ENCODE measurements at regions not wholly inside any gene's neighbourhood (a gene's known extent, or its start where the extent isn't known, plus 50 kb on each side); places are given as distances from the start of the nearest gene placed in this dataset.

DNA sequence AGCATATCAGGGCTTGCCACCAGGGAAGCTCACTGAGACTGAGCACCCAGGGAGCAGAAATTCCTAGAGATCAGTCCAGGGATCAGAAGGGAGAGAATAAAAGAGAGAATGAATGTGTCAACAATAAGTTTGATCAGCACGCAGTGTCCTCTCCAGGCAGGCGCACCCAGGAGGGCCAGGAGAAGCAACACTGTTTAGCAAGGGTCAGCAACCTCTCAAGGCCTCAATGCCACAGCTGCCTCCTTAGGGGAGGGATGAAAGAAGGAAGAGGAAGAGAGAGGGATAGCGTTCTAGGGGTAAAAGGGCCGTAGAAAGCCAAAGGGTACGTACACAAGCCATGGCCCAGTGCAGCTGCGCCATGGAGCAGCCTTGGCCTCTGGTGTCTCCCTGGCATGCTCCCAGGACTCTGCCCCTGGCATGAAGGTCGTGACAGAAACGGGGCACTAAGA lies 399.8 kb downstream of the SHQ1 start:
- DNase-seq: no peak

DNA sequence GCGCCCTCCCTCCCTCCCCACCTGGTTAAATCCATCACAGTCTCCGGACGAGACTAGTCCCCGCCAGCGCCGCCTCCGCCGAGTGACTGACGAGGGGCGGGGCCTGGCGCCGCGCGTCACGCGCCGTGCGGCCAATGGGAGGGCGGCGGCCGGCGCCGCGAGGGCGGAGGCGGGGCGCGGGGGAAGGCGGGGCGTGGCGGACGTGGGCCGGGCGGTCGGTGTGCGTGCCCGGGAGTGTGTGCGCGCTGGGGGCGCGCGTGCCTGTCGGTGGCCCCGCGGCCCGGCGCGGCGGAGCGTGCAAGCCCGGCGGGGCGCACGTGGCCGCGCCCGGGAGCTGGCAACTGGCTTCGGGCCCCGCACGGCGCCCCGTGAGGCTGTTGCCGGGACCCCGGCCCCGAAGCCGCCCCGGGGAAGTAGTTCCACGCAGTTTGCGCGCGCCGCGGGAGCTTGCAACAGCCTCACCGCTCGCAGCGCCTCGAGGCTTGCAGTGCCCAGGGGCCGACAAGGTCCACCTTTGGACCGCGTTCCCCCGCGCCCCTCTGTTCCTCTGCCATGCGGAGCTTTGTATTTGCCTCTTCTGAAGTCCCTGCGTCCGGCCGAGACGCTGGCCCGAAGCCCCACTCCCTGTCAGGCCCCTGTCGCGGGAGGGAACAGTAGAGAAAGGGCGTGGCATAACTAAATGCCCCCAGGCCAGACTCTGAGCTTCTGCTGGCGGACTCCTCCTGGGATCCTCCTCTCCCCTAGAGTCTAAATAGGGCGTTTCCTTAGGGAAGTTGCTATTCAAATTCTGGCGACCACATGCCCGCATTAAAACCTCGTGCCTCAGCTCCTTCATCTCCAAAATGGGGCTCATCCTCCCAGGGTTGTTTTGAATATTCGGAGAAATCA lies 400.9 kb downstream of the SHQ1 start:
- DNase-seq: peak; percentile 70 to 84

DNA sequence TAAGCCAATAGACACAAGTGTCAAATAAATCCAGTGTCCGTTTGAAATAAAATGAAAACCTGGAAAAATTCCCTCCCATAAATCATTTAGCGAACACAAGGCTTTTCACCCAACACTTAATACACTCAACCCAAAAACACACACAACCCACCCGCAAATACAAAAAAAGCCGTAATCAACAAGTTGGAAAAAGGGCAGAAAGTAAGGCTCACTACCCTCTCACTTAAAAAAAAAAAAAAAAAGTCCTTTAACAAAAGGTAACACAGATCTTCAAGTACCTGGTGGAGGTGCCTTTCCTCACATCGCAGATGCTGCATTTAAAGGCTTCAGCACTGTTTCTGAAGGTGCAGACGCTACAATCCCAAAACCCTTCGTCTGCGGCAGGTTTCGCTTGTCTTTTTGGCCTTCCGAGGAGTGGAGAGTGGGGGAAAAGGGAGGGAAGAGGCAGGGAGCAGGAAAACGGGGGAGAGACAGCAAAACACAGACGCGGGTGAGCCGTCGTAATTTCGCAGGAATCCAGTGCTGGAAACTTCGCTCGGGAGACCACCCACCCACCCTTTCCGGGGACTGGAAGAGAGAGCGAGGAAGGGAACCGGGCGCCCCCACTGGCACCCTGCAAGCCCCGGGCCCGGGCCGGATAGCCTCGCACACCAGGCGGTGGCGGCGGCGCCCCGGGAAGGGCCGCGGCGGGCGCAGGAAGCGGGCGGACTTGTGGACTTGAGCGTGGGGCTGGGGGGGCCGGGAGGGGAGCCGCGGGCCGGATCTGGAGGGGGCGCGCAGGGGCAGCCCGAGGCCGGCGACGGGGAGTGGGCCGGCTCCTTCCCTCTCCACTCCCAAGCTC lies 401.8 kb downstream of the SHQ1 start, which contains the start of gene RYBP:
Gene RYBP, minus strand, starts transcription at position 404 of the 841 bp plus-strand sequence.
- no peak for DNase-seq

DNA sequence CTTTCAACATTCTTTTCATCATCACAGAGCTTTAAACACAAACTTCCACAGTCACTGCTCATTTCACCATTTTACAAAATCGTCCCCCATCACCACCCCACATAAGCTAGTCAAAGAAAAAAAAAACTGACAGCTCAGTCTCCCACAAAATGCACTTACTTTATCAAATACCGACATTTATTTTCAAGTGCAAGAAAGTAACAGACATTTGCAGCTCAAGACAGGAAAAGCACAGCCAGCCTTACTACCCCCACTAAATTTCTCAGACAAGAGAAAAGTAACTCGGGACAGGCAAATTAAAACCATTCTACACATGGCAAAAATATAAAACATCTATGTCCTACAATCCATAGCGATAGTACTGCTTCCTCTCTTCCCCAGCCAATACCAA lies 402.4 kb downstream of the SHQ1 start:
- no peak for DNase-seq

DNA sequence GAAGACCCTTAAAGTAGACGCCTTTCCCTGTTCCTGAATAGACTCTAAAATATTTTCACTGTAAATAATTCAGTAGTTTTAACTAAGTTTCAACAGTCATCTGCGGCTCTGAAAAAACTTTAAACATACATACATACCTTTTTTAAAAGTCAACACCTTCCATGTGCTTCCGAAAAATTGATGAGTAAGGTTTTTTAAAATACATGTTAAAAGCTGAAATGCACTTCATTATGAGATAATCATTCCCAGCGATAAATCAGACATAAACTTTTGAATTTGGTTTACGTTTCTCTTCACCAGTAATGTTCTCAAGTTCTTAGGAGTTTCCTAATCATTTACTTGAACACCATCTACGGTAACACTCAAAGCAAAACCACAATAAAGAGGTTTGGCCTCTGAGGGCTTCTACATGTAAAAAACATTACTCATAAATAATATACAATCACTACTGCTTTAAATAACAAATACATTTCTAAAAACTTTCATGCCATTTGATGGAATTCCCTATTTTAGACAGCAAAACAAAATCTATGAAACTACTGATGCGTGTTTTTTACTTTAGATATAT lies 403.5 kb downstream of the SHQ1 start:
- no peak for DNase-seq

DNA sequence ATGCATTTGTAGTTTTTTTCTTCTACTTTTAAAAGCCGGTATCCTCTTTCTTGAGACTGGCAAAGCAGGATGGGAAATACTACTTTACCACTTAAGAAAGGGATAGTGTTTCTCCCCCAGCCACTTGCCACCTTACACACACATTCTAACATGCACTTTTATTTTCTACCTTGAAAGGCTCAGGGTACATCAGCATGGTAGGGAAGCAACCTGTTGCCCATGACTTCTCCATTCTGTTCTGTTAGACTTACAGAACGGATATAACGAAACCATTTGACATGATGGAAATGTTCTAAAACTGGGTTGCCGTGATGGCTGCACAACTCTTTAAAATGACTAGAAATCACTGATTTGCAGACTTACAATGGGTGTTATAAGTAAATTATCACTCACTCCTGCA lies 405.5 kb downstream of the SHQ1 start:
- no peak for DNase-seq

DNA sequence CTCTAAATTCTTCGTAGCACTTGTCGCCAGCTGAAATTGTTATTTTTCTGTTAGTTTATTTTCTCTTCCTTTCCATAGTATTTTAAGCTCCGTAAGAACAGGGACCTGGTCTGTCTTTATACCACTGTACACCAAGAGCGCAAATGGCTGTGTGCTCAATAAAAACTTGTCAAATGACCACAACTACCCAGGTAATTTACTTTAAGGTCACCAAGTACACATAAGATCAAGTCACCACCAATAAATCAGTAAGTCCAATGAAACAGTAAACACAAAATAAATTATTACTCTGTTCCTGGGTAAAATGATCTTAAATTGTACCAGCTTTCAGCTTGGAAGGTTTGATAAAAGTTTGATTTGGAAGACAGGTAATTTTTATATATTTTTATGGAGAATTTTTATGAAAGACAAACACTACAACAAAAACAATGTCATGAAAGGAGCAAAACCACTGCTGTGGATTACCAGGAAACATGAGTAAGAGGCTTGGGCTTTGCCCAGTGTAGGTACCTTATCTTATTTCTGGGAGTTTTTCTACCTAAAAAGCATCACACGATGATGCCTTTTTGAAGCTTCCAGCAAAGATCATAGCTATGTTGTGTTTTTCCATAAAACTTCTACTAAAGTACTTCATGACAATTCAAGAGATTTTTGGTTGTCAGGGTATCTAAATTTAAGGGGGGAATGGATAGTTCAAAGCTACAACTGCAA lies 406.8 kb downstream of the SHQ1 start:
- DNase-seq: no peak

DNA sequence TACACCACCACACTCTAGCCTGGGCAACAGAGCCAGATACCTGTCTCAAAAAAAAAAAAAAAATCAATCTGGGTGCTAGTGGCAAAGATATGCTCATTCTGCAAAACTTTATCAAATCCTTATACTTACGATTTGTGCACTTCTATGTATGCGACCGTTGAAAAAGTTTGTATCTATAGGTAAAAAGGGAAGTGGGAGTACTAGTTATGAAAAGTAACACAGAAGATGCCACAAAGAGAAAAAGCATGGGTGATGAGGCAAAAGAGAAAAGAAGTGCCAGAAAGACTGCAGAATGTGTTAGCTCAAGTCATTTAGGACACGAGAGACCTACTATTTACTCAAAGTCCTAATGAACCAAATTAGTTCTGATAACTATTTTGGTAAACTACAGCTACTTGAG lies 407.8 kb downstream of the SHQ1 start:
- DNase-seq: no peak

DNA sequence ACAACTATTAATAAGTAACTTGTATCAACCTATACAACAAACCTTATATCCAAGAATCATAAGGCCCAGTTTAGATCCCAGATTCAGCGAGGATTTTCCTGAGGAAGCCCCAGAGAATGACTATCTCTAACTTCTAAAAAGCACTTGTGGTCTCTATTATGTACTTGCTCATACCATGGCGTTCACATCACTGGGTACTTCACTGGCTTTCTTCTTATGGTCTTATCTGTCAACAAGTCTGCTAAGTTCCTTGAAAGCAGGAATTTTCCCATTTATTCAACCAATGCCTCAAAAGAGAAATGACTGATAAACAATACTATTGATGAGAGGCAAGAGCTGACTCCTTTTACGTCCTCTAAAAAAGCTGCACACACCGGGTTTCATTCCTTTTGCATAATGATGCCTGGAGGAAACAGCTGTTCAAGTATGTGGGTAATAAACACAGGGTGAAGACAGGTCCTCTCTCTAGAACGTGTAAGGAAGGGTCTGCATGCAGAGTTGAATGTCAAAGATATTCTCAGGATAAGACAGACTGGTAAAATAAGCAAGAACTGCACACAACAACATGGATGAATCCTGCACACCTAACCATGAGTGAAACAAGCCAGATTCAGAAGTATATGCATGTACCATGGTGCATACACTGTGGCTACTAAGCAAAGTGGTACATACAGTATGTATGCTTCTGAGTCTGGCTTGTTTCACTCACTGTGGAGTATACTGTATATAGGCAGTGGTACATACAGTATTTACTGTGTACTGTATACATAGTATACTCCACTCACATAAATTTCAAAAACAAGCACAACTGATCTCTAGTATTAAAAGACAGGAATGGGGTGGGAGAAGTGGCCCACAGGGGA lies 408.7 kb downstream of the SHQ1 start:
- DNase-seq: no peak

DNA sequence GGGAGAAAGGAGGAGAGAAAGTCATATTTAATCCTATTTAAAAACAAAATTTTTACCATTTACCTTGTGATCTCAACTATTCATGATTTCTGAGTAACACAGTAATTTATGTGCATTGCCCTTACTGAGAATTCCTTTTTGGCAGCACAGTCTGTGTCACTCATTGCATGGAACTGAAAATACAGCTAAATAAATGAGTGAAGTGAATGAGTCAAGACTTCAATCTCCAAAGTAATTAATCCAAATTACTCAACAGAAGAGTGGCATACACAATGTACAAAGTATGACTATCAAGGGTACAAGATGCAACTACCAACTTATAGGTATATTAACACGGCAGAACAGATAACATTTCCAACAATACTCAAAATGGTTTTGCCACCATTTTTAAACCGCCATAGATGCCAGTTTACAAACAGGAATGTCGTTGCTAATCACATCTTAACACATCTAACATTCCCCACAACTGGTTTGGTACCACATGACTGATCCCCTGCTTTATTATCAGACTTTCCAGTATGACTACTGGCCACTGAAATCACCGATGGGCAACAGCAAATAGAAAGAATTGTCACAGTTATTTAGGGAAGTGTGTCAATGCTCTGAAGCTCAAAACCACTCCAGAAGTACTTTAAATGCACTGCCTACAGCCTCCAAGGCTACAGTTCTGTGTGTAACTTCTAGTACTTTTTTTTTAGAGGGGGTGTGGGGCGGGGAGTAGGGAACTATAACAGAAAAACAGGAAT lies 410.4 kb downstream of the SHQ1 start:
- no peak for DNase-seq

DNA sequence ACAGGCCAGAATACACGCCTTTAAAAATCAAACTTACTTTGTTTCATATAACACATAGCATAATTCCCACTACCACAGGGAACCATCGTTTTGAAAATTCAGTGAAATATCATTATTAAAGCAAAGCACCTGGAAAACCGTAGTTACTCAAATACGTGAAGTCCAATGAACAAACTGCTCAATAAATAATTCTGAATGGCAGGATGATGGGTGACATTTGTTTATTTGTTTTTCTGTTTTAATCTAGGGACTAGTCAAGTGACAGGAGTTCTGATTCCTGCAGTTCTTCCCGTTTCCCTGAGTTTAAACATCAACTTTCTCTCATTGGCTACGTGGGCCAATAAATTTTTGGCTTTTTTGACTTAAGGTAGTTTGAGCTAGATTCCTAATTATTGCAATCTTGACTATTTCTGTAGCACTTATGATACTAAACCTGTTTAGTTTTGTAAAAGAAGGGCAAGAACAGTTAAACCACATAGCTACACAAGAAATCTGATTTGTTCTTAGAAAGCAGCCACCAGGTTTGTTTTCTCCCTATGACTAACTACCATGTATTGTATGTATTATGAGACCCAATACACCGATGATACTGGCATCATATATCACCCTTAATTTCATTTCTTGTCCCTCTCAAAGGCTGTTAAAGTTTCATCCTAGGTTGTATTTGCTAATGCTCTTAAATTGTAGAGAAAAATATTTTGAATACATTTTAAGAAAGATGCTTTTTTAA lies 411.2 kb downstream of the SHQ1 start:
- no peak for DNase-seq

DNA sequence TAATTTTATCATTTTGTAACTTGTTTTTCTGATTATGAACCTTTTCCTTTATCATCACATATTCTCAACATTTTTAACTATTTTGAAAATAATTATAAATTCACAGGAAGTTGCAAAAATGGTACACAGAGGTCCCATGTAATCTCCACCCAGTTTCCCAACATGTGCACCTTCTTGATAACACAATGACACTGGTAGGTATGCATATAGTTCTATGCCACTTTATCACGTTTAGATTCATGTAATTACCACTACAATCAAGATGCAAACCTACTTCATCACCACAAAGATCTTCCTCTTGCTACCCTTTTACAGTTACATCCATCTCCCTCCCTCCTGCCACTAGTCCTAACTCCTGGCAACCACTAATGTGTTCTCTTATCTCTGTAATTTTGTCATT lies 413.9 kb downstream of the SHQ1 start:
- no peak for DNase-seq

DNA sequence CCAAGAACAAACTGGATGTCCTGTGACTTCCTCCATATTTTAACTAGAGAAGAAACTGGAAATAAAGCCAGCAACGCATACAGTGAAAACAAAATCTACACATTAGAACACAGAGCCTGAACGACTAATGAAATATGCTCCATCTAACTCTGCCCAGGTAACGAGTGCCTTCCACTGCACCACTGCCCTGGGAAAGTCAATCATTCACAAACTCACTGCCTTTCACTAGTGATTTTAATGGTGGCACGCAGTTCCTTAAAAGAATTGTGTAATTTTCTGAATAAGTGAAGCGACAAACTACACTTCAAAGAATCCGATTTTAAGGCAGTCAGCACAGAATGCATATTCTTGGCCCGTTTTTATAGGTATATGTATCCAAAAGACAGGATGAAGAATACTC lies 416.0 kb downstream of the SHQ1 start:
- DNase-seq: no peak

DNA sequence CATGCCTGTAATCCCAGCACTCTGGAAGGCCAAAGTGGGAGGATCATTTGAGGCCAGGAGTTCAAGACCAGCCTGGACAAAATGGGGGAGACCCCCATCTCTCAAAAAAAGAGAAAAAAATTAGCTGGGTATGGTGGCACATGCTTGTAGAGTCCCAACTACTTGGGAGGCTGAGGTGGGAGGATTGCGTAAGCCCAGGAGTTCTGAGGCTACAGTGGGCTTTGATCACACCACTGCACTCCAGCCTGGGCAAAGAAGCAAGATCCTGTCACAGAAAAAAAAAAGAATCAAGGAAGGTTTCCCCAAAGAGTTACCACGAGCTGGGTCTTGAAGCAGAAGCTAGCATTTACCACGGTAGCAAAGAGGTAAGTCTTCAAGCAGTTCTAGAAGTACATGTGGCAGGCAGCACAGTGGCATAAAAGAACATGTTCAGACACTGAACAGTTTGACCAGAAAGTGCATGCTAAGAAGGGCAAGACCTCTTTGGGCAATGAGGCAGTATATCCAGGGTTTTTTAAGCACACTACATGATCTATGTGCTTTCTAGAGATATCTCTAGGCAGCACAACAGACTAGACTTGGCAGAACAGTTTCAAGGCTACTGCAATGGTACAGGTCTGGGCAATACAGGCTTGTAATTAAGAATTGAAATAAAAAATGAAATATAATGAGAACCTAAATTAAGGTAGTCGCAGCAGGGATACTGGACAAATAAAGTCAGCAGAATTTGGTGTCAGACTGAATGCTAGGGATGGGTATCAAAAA lies 418.5 kb downstream of the SHQ1 start:
- no peak for DNase-seq

DNA sequence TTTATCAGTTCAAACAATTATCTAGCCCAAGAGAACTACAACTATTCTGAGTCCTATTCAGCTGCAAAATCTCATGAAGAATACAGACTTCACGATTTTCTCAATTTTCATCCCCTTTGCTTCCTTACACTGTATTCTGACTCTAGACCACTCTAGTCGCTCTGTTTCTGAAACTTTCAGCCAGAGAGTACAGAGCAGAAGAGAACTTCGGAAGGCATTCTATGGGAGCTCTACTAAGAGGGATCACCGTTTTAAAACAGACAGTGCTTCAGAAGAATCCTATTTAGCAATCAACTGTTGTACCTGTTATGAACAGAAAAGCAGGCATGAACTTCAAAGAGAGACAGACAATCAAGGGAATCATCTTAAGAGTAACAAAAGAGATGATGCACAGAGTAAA lies 419.4 kb downstream of the SHQ1 start:
- DNase-seq: no peak

DNA sequence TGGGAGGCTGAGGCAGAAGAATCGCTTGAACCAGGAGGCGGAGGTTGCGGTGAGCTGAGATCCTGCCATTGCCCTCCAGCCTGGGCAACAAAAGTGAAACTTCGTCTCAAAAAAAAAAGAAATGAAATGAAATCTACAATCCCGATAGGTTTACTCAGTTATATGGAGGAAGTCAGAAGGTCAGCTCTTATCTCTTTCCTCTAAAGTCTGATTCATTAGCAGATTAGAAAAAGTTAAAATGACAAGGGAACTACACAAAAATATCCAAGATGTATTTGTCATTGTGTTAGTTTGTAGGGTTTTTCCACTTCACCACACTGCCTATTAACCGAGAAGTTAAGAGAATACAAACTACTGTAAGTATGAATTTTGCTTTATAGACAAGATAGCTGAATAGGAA lies 420.6 kb downstream of the SHQ1 start:
- no peak for DNase-seq

DNA sequence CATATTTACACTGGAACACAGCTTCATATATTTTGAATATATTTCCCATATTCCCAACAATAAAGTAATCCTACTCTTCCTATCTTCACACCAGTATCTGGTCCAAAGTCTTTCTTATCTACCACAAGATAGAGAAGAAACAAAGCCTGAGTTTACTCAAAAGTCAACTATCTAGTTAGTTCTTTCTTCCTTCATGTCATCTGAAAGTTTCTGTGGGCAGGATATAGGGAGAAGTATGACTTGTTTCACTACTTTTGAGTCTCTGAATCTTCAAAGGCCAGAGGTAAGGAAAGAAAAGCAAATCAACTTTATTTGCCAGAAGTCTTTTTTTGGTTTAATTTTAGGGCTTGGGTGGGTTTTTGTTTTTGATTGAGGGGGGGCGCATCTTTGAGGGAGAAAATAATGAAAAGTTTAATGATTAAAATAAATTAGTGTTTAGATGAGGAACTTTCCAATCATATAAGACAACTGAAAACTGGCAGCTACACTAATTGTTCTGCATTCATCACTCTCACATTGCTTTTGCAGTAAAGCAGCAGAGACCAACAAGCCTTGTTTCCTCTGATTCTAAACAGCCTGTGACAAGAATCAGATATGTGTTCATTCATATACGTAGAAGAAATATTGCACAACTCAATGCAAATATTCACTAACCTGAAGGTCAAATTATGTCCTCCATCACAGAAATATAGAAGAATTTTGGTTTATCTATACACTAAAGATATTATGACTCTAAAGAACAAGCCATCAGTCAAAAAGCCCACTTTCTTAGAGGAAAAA lies 421.4 kb downstream of the SHQ1 start:
- DNase-seq: no peak

DNA sequence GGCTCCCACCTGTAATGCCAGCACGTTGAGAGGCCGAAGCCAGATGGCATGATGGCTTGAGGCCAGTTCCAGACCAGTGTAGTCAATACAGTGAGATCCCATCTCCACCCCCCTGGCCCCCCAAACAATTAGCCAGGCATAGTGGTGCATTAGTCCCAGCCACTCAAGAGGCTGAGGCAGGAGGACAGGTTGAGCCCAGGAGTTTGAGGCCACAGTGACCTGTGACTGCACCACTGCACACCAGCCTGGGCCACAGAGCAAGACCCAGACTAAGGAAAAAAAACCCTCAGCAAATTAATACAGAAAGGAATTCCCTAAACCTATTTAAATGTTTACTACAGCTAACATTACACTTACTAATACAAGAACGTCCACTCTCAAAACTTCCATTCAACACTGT lies 424.6 kb downstream of the SHQ1 start:
- no peak for DNase-seq

DNA sequence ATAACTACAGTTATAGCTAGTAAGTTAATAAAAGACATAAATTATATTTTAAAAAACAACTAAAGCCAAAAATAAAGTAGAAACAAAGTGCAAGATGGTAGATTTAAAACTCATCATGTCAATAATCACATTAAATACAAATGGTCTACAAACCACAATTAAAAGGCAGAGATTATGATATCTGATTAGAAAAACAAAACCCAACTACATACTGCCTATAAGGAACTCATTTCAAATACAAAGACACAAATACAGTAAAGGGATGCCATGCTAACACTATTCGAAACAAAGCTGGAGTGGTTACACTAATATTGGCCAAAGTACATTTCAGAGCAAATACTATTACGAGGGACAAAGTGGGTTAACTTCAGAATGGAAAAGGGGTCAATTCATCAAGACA lies 426.5 kb downstream of the SHQ1 start:
- no peak for DNase-seq

All from NCI-H1930 (cell line).